ENCODE measurements at regions not wholly inside any gene's neighbourhood (a gene's known extent, or its start where the extent isn't known, plus 50 kb on each side); places are given as distances from the start of the nearest gene placed in this dataset.

DNA sequence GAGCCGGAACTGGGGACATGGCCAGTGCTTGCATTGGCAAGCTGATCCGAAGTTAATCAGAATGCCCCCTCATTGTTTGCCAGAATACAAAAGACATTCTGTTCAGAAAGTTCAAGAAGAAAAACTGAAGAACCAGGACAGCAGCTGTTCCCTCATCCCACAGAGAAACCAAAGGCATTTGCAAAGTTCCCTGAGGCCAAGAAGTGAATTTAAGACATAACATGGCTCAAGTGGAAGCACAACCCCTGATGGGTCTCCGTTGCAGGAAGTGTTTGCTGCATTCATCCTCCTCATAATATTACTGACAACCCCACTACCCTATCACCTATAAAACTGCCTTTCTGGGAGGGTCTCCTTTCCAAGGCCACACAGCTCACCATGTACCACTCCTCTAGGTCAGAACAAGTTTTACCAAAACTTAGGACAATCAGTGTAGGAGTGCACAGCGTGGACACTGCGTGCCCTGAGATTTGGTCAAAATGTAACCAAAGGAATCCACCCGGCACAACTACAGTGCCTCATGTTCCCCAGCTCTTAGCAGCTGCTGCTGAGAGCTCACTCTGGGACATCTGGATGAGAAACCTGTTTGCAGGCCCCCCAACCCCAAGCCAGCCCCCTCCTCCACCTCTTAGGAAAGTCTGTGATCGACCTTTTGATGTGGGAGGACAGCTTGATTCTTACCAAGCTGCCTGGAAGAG, 101.6 kb upstream of the AKIP1 start:
- TF ChIP-seq, protein P1, sequence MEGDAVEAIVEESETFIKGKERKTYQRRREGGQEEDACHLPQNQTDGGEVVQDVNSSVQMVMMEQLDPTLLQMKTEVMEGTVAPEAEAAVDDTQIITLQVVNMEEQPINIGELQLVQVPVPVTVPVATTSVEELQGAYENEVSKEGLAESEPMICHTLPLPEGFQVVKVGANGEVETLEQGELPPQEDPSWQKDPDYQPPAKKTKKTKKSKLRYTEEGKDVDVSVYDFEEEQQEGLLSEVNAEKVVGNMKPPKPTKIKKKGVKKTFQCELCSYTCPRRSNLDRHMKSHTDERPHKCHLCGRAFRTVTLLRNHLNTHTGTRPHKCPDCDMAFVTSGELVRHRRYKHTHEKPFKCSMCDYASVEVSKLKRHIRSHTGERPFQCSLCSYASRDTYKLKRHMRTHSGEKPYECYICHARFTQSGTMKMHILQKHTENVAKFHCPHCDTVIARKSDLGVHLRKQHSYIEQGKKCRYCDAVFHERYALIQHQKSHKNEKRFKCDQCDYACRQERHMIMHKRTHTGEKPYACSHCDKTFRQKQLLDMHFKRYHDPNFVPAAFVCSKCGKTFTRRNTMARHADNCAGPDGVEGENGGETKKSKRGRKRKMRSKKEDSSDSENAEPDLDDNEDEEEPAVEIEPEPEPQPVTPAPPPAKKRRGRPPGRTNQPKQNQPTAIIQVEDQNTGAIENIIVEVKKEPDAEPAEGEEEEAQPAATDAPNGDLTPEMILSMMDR (conservative IDR thresholded peaks at IDR 0.05 in 1 of 2, IDR thresholded peaks at IDR 0.05 in 1 of 2; ENCODE audit: low read depth in 1 of 2, low read length in 2 of 2): no peak
- no peak for TF ChIP-seq EZH2 (IDR thresholded peaks at IDR 0.05; ENCODE audit: low read length, missing control alignments)

All from fibroblast of lung (primary cell).